ENCODE measurements at regions not wholly inside any gene's neighbourhood (a gene's known extent, or its start where the extent isn't known, plus 50 kb on each side); places are given as distances from the start of the nearest gene placed in this dataset.
"Not testable (repeated sequence)": the region's sequence is repeated elsewhere in the genome, so short reads cannot be mapped to it uniquely, and the experiment has no call there.

DNA sequence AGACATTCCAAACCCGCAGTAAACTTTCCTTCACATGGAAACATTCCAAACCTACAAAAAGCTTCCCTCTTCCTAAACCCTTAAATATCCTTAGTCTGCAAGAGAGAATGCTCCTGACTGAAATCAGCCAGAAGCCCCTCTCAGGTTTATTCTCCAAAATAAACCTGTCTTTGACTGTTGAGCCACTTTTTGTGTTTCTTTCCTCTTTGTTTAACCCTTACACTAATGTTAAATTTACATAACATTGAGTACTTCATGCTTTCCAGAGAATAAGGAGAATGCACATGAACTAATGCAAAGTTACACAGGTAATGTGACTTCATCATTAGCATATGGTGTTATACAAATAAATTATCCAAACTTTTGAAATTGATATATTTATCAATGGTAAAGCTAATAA lies 262.6 kb upstream of the PRKCQ start:
- DNase-seq (ENCODE audit: low read depth, low spot score), result no peak
- H3K4me3 ChIP-seq (ENCODE audit: low read depth, low read length), result no peak overlapping the region
- in situ Hi-C loops (cut with HindIII; ENCODE audit: low sequenced_read_pairs), result no loop called here
- TF ChIP-seq, protein P1, sequence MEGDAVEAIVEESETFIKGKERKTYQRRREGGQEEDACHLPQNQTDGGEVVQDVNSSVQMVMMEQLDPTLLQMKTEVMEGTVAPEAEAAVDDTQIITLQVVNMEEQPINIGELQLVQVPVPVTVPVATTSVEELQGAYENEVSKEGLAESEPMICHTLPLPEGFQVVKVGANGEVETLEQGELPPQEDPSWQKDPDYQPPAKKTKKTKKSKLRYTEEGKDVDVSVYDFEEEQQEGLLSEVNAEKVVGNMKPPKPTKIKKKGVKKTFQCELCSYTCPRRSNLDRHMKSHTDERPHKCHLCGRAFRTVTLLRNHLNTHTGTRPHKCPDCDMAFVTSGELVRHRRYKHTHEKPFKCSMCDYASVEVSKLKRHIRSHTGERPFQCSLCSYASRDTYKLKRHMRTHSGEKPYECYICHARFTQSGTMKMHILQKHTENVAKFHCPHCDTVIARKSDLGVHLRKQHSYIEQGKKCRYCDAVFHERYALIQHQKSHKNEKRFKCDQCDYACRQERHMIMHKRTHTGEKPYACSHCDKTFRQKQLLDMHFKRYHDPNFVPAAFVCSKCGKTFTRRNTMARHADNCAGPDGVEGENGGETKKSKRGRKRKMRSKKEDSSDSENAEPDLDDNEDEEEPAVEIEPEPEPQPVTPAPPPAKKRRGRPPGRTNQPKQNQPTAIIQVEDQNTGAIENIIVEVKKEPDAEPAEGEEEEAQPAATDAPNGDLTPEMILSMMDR (IDR thresholded peaks at IDR 0.05; ENCODE audit: low read depth, low read length), result no peak

DNA sequence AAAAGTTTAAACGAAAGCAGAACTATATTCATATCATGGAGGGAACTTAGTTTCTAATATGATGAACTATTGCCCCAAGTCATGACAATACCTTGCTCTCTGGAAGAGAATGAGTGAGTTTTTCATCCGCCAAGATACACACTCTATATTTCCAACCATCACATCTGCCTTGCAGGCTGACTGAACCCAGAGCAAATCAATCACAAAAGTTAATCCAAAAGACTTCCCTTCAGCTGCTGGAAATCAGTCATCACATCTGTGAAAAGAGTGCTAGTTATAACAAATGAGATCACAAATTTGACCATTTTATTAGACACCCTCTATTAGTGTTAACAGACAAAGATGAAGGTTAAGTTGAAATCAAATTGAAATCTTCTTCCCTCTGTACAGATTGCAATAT lies 261.7 kb upstream of the PRKCQ start:
- in situ Hi-C loops (cut with HindIII; ENCODE audit: low sequenced_read_pairs), result no loop called here
- TF ChIP-seq, protein P1 (IDR thresholded peaks at IDR 0.05; ENCODE audit: low read depth, low read length), result no peak
- no peak for DNase-seq (ENCODE audit: low read depth, low spot score)
- H3K4me3 ChIP-seq (ENCODE audit: low read depth, low read length), result no peak overlapping the region

DNA sequence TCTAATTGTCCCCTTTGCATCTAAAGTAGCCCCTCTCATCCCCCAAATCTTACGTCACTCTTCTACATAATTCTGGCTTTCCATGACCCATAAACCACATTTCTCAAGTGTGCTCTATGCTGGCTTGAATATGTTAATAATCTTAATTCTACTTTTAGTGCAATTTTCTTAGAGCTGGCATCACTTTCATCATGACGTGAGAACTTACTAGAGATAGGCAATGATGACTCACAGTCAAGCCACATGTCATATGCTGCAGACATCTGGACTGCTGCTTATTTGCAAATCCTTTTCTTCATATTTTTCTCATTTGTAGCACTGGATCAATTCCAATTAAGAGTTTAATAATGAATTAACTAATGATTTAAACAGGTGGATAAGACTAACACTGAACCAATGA lies 260.7 kb upstream of the PRKCQ start:
- in situ Hi-C loops (cut with HindIII; ENCODE audit: low sequenced_read_pairs), result no loop called here
- peak; percentile 14 for DNase-seq (ENCODE audit: low read depth, low spot score)
- TF ChIP-seq, protein P1 (IDR thresholded peaks at IDR 0.05; ENCODE audit: low read depth, low read length), result no peak
- no peak overlapping the region for H3K4me3 ChIP-seq (ENCODE audit: low read depth, low read length)

DNA sequence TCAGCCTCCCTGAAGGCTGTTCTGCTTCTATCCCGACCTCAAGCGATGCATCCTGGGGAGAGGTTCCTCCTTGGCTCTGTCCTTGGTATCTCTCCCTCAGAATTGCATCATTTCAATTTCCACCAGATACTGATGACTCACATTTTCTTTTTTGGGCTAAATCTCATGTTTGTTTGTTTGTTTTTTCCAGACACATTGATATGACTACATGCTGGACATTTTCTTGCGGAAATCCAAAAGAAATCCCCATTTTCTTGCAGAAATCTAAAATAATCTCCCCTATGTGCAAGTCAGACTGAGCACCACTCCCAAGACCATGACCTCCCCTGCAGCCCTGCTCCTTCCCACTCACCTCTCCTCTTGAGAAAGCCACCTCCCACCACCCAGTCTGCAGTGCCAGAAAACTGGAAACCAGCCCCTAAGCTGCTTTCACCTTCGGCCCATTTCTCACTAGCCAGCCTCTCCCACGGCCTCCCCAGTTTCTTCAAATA lies 260.2 kb upstream of the PRKCQ start:
- no peak for DNase-seq (ENCODE audit: low read depth, low spot score)
- H3K4me3 ChIP-seq (ENCODE audit: low read depth, low read length), result no peak overlapping the region
- in situ Hi-C loops (cut with HindIII; ENCODE audit: low sequenced_read_pairs), result no loop called here
- TF ChIP-seq, protein P1 (IDR thresholded peaks at IDR 0.05; ENCODE audit: low read depth, low read length), result no peak

DNA sequence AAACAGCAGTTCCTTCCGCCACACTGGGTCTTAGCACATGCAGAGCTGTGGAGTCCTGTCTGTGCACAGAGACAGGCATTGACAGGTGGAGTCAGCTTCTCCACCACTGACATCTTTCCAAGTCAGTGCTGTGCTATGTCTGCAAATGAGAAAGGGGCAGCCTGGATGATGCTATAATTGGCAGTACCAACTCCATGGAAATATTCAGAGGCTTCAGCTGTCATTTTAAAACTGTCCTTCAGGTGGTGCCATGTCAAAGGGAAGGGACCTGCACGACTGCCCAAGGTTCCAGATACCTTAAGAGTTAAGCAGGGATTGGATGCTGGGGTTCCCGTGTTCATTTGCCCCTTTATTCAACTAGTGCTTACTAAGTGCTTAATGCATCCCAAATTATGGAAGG lies 258.0 kb upstream of the PRKCQ start:
- in situ Hi-C loops (cut with HindIII; ENCODE audit: low sequenced_read_pairs), result no loop called here
- TF ChIP-seq, protein P1 (IDR thresholded peaks at IDR 0.05; ENCODE audit: low read depth, low read length), result peak; percentile 14
- DNase-seq (ENCODE audit: low read depth, low spot score), result no peak
- H3K4me3 ChIP-seq (ENCODE audit: low read depth, low read length), result no peak overlapping the region

DNA sequence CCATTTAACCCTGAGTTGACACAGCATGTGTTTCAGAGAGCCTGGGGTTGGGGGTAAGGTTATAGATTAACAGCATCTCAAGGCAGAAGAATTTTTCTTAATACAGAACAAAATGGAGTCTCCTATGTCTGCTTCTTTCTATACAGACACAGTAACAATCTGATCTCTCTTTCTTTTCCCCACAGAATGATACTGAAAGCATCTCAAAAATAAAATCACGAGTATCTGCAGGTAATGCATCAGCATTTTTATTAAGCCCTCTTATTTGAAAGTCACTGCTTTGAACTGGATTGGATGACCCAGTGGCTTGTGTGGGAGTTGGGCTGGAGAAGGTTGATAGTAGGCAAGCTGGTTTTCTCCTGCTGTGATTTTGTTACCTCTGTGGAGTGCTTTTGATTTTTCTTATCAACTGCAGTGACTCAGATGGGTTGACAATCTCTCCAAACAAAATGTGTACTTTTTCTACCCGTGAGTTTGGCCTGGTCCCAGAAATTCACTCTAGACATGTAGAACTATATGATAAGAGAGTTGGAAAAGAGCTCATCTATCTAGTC lies 253.5 kb upstream of the PRKCQ start:
- TF ChIP-seq, protein P1 (IDR thresholded peaks at IDR 0.05; ENCODE audit: low read depth, low read length), result no peak
- in situ Hi-C loops (cut with HindIII; ENCODE audit: low sequenced_read_pairs), result no loop called here
- DNase-seq (ENCODE audit: low read depth, low spot score), result no peak
- H3K4me3 ChIP-seq (ENCODE audit: low read depth, low read length), result no peak overlapping the region

DNA sequence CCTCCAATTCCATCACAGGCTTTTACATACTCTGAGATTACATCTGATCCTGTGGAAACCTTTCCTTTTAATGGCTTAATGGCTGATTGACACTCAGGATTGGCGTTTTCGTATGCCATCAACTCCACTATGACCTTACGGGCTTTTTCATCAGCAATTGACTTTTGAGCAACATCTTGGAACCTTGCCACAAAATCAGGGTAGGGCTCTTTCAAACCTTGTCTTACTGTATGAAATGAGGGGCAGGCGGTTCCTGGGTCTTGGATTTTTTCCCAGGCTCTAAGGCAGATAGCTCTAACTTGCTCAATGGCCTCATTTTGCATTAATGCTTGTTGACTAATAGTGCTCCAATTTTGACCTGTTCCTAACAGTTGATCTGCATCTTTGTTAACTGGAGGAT lies 250.9 kb upstream of the PRKCQ start:
- in situ Hi-C loops (cut with HindIII; ENCODE audit: low sequenced_read_pairs); DNase-seq (ENCODE audit: low read depth, low spot score): not testable (repeated sequence)

DNA sequence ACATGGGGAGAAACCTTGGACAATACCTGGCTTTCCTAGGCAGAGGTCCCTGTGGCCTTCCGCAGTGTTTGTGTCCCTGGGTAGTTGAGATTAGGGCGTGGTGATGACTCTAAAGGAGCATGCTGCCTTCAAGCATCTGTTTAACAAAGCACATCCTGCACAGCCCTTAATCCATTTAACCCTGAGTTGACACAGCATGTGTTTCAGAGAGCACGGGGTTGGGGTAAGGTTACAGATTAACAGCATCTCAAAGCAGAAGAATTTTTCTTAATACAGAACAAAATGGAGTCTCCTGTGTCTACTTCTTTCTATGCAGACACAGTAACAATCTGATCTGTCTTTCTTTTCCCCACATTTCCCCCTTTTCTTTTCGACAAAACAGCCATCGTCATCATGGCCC lies 244.7 kb upstream of the PRKCQ start:
- H3K4me3 ChIP-seq (ENCODE audit: low read depth, low read length); DNase-seq (ENCODE audit: low read depth, low spot score); in situ Hi-C loops (cut with HindIII; ENCODE audit: low sequenced_read_pairs): not testable (repeated sequence)

More for the DNA sequence above, 250.9 kb upstream of the PRKCQ start:
- not testable (repeated sequence) for H3K4me3 ChIP-seq (ENCODE audit: low read depth, low read length)

All from astrocyte of the spinal cord (primary cell).